ENCODE measurements at regions not wholly inside any gene's neighbourhood (a gene's known extent, or its start where the extent isn't known, plus 50 kb on each side); places are given as distances from the start of the nearest gene placed in this dataset.

DNA sequence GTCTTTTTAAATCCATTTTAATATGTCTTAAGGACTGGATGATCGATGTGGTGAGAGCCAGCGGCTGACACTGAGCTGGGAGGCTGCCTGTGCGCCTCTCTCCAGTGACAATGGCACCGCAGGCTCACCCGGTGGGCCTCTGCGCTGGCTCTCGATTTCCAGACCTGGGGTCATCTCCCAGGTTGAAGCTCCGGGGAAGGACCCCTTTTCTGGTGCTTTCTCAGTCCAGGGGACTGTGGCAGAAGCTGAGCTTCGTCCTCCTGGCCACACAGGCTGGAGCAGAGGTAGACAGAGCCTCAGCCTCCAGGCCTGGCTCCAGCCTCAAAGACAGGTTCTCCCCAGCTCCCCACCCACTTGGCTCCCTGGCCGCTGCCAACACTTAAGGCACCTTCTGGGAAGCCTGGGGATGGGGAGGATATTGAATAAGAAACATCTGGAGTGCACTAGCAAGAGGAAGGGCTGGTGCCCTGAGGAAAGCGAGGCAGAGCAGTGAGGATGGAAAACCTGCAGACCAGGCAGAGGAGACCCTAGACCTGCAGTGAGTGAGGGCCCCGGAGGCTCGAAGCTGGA is 154.2 kb upstream of the SMAD3 start:
- TF ChIP-seq, protein P1, sequence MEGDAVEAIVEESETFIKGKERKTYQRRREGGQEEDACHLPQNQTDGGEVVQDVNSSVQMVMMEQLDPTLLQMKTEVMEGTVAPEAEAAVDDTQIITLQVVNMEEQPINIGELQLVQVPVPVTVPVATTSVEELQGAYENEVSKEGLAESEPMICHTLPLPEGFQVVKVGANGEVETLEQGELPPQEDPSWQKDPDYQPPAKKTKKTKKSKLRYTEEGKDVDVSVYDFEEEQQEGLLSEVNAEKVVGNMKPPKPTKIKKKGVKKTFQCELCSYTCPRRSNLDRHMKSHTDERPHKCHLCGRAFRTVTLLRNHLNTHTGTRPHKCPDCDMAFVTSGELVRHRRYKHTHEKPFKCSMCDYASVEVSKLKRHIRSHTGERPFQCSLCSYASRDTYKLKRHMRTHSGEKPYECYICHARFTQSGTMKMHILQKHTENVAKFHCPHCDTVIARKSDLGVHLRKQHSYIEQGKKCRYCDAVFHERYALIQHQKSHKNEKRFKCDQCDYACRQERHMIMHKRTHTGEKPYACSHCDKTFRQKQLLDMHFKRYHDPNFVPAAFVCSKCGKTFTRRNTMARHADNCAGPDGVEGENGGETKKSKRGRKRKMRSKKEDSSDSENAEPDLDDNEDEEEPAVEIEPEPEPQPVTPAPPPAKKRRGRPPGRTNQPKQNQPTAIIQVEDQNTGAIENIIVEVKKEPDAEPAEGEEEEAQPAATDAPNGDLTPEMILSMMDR (conservative IDR thresholded peaks at IDR 0.05; ENCODE audit: low read length): no peak
- TF ChIP-seq EZH2phosphoT487 (IDR thresholded peaks at IDR 0.05; ENCODE audit: borderline replicate concordance, low read depth, low read length): no peak

Data from OCI-LY7 (cell line).